Mesendoderm (in vitro differentiated cells): ENCODE measurements at regions not wholly inside any gene's neighbourhood (a gene's known extent, or its start where the extent isn't known, plus 50 kb on each side); places are given as distances from the start of the nearest gene placed in this dataset.

Source experiments
- DNase-seq: peaks from one replicate; pipeline ENCODE4 v3.0.0; 2013
- H2AK5ac ChIP-seq: 2 replicates; pipeline ENCODE4 v1.6.1; 2013; ENCODE audit warnings: low read length, inconsistent platforms
- H2BK120ac ChIP-seq: 2 replicates; pipeline ENCODE4 v1.6.1; 2013; ENCODE audit warnings: low read depth, mild to moderate bottlenecking, low read length, moderate library complexity, mixed read lengths
- H2BK15ac ChIP-seq: replicated peaks from 2 replicates; pipeline ENCODE4 v1.6.1; 2013; ENCODE audit warnings: low read depth, mild to moderate bottlenecking, moderate library complexity
- H2BK5ac ChIP-seq: 2 replicates; pipeline ENCODE4 v1.6.1; 2013; ENCODE audit warnings: low read length, inconsistent platforms
- H3K18ac ChIP-seq: 2 replicates; pipeline ENCODE4 v1.6.1; 2013; ENCODE audit warnings: mild to moderate bottlenecking, low read length, mixed read lengths
- H3K23ac ChIP-seq: one replicate; pipeline ENCODE4 v1.6.1; 2013; ENCODE audit warnings: low read length
- H3K27ac ChIP-seq: 2 replicates; pipeline ENCODE4 v1.5.1; 2013; ENCODE audit warnings: low read depth, mild to moderate bottlenecking, inconsistent platforms, low read length, moderate library complexity
- H3K27me3 ChIP-seq: 2 replicates; pipeline ENCODE4 v1.6.1; 2013; ENCODE audit warnings: low read length, control low read depth, mild to moderate bottlenecking, inconsistent platforms; ENCODE audit not compliant: insufficient read depth, poor library complexity
- H3K36me3 ChIP-seq: 2 replicates; pipeline ENCODE4 v1.6.1; 2013; ENCODE audit warnings: low read length, inconsistent platforms; ENCODE audit not compliant: control insufficient read depth, insufficient read depth
- H3K4ac ChIP-seq: one replicate; pipeline ENCODE4 v1.6.1; 2013; ENCODE audit warnings: low read depth, mild to moderate bottlenecking, low read length, moderate library complexity
- H3K4me1 ChIP-seq: 2 replicates; pipeline ENCODE4 v1.6.1; 2013; ENCODE audit warnings: low read depth, low read length, inconsistent platforms; ENCODE audit not compliant: control insufficient read depth
- H3K4me2 ChIP-seq: 2 replicates; pipeline ENCODE4 v1.6.1; 2013; ENCODE audit warnings: low read length
- H3K4me3 ChIP-seq: 2 replicates; pipeline ENCODE4 v1.5.1; 2013; ENCODE audit warnings: mild to moderate bottlenecking, low read length
- H3K56ac ChIP-seq: one replicate; pipeline ENCODE4 v1.6.1; 2013; ENCODE audit warnings: low read length
- H3K79me1 ChIP-seq: 2 replicates; pipeline ENCODE4 v1.6.1; 2013; ENCODE audit warnings: low read length, inconsistent platforms
- H3K79me2 ChIP-seq: 2 replicates; pipeline ENCODE4 v1.6.1; 2013; ENCODE audit warnings: mild to moderate bottlenecking, low read length; ENCODE audit not compliant: control insufficient read depth, insufficient read depth
- H3K9ac ChIP-seq: 2 replicates; pipeline ENCODE4 v1.6.1; 2013; ENCODE audit warnings: low read length, inconsistent platforms
- H4K5ac ChIP-seq: one replicate; pipeline ENCODE4 v1.6.1; 2013; ENCODE audit warnings: low read length
- H4K8ac ChIP-seq: one replicate; pipeline ENCODE4 v1.6.1; 2013; ENCODE audit warnings: low read depth, mild to moderate bottlenecking, control low read depth, low read length, moderate library complexity
- WGBS: extraction: QIAGEN DNeasy Blood & Tissue Kit; methylation state at CpG from one replicate; pipeline ENCODE4 v1.1.7; 2013; ENCODE audit warnings: low lambda C conversion rate, missing lambda C conversion rate; ENCODE audit not compliant: insufficient coverage; ENCODE audit errors: extremely low coverage; 5-methylcytosine and 5-hydroxymethylcytosine counted together

GRCh38 chr1:83777758-83778101 is 221.2 kb downstream of the TTLL7 start:
- no CpG with 5 or more reads among the region's 4 CpGs for whole genome bisulfite sequencing
- Histone ChIP-seq H3K4me3 (no peak overlapping the region), H3K4me2 (no peak overlapping the region), H3K4ac (no peak overlapping the region), H4K8ac (no peak overlapping the region), H3K27me3 (no peaks in the 10 kb centered on the region), H4K5ac (no peak overlapping the region), H2BK15ac (no peak overlapping the region), H2BK120ac (no peak overlapping the region), H3K18ac (no peak overlapping the region), H3K36me3 (no peaks in the 10 kb centered on the region), H3K27ac (no peak overlapping the region), H3K4me1 (no peaks in the 10 kb centered on the region), H3K9ac (no peak overlapping the region), H2BK5ac (no peak overlapping the region), H3K56ac (no peak overlapping the region), H3K79me2 (no peaks in the 10 kb centered on the region), H3K23ac (no peak overlapping the region), H3K79me1 (no peaks in the 10 kb centered on the region), H2AK5ac (no peak overlapping the region)
- DNase-seq: no peak

DNA sequence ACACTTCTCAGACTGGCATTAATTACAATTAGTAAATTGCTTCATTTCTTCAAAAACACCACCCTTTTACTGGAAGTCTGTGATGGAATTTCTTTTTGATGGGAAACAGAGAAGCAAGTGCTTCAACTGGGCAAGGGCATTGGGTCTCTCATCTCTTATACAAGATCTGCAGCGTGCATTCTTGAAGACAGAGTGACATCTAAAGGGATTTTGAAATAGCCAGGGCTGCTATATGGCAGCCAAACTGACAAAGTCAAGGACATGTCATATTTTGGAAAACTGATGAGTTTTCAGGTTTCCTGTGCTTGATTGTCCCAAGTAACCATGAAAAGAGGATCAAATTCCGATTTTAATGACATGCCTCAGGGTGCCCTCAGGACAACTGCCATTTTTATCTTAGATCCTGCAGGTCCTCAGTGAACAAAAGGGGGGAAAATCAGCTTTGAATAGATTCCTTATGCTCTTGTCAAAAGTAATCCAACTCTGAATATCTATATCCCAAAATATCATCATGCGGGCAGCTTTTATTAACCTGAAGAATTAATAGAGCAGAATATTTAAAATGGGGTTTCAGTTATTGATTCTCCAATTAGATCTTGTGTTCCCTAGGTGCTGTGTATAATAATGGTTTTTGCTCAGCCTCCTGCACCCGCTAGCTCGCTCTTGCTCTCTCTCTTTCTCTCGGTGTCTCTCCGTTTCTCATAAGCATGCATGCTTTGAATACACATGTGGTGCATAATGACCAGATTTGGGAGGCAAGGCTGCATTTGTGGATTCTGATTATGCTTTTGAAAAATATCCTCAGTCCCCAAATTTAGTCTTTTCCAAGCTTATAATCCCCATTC is 221.8 kb downstream of the TTLL7 start:
- H3K79me2 ChIP-seq: no peaks in the 10 kb centered on the region
- no peaks in the 10 kb centered on the region for H3K4me1 ChIP-seq
- no peak overlapping the region for H3K4me3 ChIP-seq
- no peaks in the 10 kb centered on the region for H3K27me3 ChIP-seq
- no peak overlapping the region for H3K4me2 ChIP-seq
- H2BK120ac ChIP-seq: no peak overlapping the region
- no peaks in the 10 kb centered on the region for H3K36me3 ChIP-seq
- H2BK15ac ChIP-seq: no peak overlapping the region
- no peak overlapping the region for H3K4ac ChIP-seq
- no peak overlapping the region for H3K56ac ChIP-seq
- H2BK5ac ChIP-seq: no peak overlapping the region
- no peak overlapping the region for H2AK5ac ChIP-seq
- H3K27ac ChIP-seq: no peak overlapping the region
- no peak overlapping the region for H4K5ac ChIP-seq
- no peak overlapping the region for H3K23ac ChIP-seq
- no CpG with 5 or more reads among the region's 7 CpGs for WGBS
- H3K18ac ChIP-seq: no peak overlapping the region
- H4K8ac ChIP-seq: no peak overlapping the region
- no peak overlapping the region for H3K9ac ChIP-seq
- H3K79me1 ChIP-seq: no peaks in the 10 kb centered on the region
- no peak for DNase-seq

DNA sequence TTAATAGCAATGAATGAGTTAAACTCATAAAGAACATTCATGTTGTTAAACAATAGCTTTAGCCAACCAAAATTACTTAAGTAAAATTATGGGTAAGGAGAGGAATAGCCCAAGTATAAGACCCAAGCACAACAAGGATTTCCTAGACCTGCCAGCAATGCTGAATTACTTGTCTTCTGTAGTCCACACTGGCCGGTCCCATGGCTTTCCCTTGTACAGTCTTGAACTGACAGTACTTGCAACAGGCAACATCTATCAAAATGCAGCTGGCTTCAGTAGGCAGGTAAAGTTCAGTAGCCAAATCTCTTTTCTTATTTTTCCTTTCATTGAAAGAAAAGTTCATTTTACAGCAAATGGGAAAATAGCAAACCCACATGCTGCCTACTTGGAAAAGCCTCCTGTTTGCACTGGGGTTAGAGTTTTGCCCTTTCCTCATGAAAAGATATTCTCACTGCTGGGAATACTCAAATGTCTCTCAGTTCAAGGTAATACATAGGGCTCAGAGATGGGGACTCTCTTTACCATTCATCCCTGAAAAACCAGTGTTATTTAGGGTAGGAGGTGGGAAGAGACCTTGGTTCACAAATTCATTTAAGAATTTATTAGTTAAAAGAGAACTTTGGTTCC is 222.8 kb downstream of the TTLL7 start:
- H2BK5ac ChIP-seq: no peak overlapping the region
- H3K4me2 ChIP-seq: no peak overlapping the region
- no peaks in the 10 kb centered on the region for H3K27me3 ChIP-seq
- no peaks in the 10 kb centered on the region for H3K79me2 ChIP-seq
- H2BK120ac ChIP-seq: no peak overlapping the region
- H3K23ac ChIP-seq: no peak overlapping the region
- H3K18ac ChIP-seq: no peak overlapping the region
- H2AK5ac ChIP-seq: no peak overlapping the region
- no peak overlapping the region for H3K27ac ChIP-seq
- no CpG with 5 or more reads among the region's 1 CpG for WGBS
- H3K36me3 ChIP-seq: no peaks in the 10 kb centered on the region
- no peaks in the 10 kb centered on the region for H3K79me1 ChIP-seq
- no peaks in the 10 kb centered on the region for H3K4me1 ChIP-seq
- H3K4ac ChIP-seq: no peak overlapping the region
- H2BK15ac ChIP-seq: no peak overlapping the region
- no peak overlapping the region for H3K9ac ChIP-seq
- H3K56ac ChIP-seq: no peak overlapping the region
- H4K8ac ChIP-seq: no peak overlapping the region
- H4K5ac ChIP-seq: no peak overlapping the region
- DNase-seq: no peak
- H3K4me3 ChIP-seq: no peak overlapping the region

DNA sequence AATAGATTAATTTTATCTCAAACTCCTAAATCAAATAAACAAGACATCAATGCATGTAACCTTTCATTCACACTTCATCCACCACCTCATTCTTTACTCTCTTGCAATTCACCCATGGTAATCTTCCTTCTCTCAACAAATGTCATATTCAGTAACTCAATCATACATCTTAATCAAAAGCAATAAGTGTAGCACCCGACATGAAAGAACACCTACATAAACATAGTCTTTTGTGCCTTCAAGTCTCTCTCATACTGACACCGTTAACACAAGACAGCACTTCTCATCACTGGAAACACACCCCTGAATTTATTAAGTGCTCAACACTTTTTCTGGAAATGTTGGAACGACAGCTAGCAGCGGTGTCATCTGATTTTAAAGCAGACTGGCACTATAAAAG is 225.9 kb downstream of the TTLL7 start:
- no peak overlapping the region for H3K4me2 ChIP-seq
- H3K36me3 ChIP-seq: no peaks in the 10 kb centered on the region
- no peak overlapping the region for H2AK5ac ChIP-seq
- H3K4me1 ChIP-seq: no peaks in the 10 kb centered on the region
- H2BK120ac ChIP-seq: no peak overlapping the region
- no CpG with 5 or more reads among the region's 4 CpGs for WGBS
- no peak overlapping the region for H3K18ac ChIP-seq
- no peak overlapping the region for H2BK5ac ChIP-seq
- no peak overlapping the region for H3K27ac ChIP-seq
- H3K23ac ChIP-seq: no peak overlapping the region
- H3K56ac ChIP-seq: no peak overlapping the region
- no peak overlapping the region for H3K4ac ChIP-seq
- no peaks in the 10 kb centered on the region for H3K27me3 ChIP-seq
- H3K79me2 ChIP-seq: no peaks in the 10 kb centered on the region
- H3K9ac ChIP-seq: no peak overlapping the region
- H4K8ac ChIP-seq: no peak overlapping the region
- no peak overlapping the region for H2BK15ac ChIP-seq
- DNase-seq: no peak
- no peak overlapping the region for H3K4me3 ChIP-seq
- H3K79me1 ChIP-seq: no peaks in the 10 kb centered on the region
- no peak overlapping the region for H4K5ac ChIP-seq

DNA sequence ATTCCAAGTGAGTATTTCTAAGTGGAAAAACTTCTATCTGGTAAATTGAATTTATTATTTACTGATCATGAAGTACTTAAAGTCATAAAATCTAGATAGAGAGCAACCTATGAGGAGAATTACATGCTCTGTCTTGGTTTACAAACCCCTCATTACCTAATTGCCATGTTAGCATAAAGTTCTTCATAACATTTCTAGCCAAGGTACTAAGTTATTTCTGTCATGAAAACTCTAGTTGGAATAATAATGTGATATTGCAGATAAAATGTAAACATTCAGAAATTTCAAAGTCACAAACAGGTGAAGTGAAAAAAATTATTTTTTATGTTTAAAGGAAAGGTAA is 228.6 kb downstream of the TTLL7 start:
- no peak overlapping the region for H2BK15ac ChIP-seq
- no peak for DNase-seq
- H3K9ac ChIP-seq: no peak overlapping the region
- no peak overlapping the region for H3K27ac ChIP-seq
- H3K4me2 ChIP-seq: no peak overlapping the region
- no peaks in the 10 kb centered on the region for H3K27me3 ChIP-seq
- no peak overlapping the region for H3K56ac ChIP-seq
- no peaks in the 10 kb centered on the region for H3K4me1 ChIP-seq
- no peaks in the 10 kb centered on the region for H3K79me2 ChIP-seq
- H3K36me3 ChIP-seq: no peaks in the 10 kb centered on the region
- no peak overlapping the region for H2BK120ac ChIP-seq
- H2AK5ac ChIP-seq: no peak overlapping the region
- no peak overlapping the region for H4K8ac ChIP-seq
- no peak overlapping the region for H4K5ac ChIP-seq
- H3K4ac ChIP-seq: no peak overlapping the region
- H2BK5ac ChIP-seq: no peak overlapping the region
- no peaks in the 10 kb centered on the region for H3K79me1 ChIP-seq
- H3K23ac ChIP-seq: no peak overlapping the region
- no peak overlapping the region for H3K4me3 ChIP-seq
- no peak overlapping the region for H3K18ac ChIP-seq
